Aorta (tissue), 5 donors: ENCODE measurements at regions not wholly inside any gene's neighbourhood (a gene's known extent, or its start where the extent isn't known, plus 50 kb on each side); places are given as distances from the start of the nearest gene placed in this dataset.

Experiments used
- ATAC-seq: fragments of 200-7000 bp; cut with Tn5 transposase; one replicate; pipeline ENCODE4 v1.9.1; 2022; ENCODE audit warnings: moderate library complexity; ENCODE audit not compliant: low FRiP score
- DNase-seq, 2 donors: peaks; one replicate each; pipeline ENCODE4 v3.0.0-alpha.2; 2020
- H3K27ac ChIP-seq, 2 donors: one replicate each; pipeline ENCODE4 v1.5.1; 2013; ENCODE audit warnings: low read length in 2 of 2, mild to moderate bottlenecking in 2 of 2, moderate library complexity in 2 of 2, control low read depth in 1 of 2, inconsistent platforms in 1 of 2, low read depth in 1 of 2
- H3K27me3 ChIP-seq, 2 donors: one replicate each; pipeline ENCODE4 v1.6.1; 2013; ENCODE audit warnings: control low read depth in 1 of 2, low read length in 1 of 2, mild to moderate bottlenecking in 1 of 2, moderate library complexity in 1 of 2; ENCODE audit not compliant: insufficient read depth in 2 of 2, control insufficient read depth in 1 of 2
- H3K36me3 ChIP-seq, 2 donors: one replicate each; pipeline ENCODE4 v1.6.1; 2013; ENCODE audit warnings: control low read depth in 1 of 2, low read length in 1 of 2, mild to moderate bottlenecking in 1 of 2; ENCODE audit not compliant: insufficient read depth in 2 of 2, control insufficient read depth in 1 of 2
- H3K4me1 ChIP-seq, 2 donors: one replicate each; pipeline ENCODE4 v1.6.1; 2013; ENCODE audit warnings: low read length in 2 of 2, control low read depth in 1 of 2, mild to moderate bottlenecking in 1 of 2, moderate library complexity in 1 of 2; ENCODE audit not compliant: insufficient read depth in 2 of 2, control insufficient read depth in 1 of 2
- H3K4me3 ChIP-seq, 2 donors: one replicate each; pipeline ENCODE4 v1.5.1; 2013; ENCODE audit warnings: low read length in 2 of 2, control low read depth in 1 of 2, mild to moderate bottlenecking in 1 of 2
- H3K9me3 ChIP-seq: one replicate; pipeline ENCODE4 v1.6.1; 2013; ENCODE audit warnings: mild to moderate bottlenecking, low read length; ENCODE audit not compliant: control insufficient read depth
- WGBS, 2 donors: extraction: QIAGEN DNeasy Blood & Tissue Kit; methylation state at CpG; one replicate each; pipeline ENCODE4 v1.1.7; 2013; 5-methylcytosine and 5-hydroxymethylcytosine counted together
- intact Hi-C, 2 donors: fragments of 100-400 bp; cut with DNase I; formaldehyde crosslinking; loops; one replicate each; pipeline versions ENCODE4 v1.14.2 to v1.15.0; 2022
- donor health status: healthy with polysubstance abuse.
- donor health status: Bipolar disorder and iron deficiency.
- donor health status: DM: no; HTN: no; CAD: no.
- donor health status: DM: no; HTN: no; CAD: no.
- donor health status: DM: yes; HTN: yes; CAD: no.

DNA sequence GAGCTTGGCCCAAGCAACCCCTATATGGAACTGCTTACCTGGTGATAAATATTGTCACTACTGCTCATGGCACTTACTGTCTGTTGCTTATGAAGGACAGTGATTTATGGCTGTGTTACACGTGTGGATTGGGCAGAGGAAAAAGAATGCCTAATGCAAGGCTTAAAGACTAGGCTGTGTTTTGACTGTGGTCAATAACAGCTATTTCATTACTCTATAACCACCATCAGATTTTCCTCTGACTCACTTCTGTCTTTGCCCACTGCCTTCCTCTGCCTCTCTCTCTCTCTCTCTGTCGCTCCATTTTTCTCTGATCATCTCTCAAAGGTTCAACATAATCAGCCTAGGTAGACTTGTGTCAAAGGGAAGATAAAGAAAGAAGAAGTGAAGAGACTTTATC lies 96.2 kb downstream of the TLR4 start:
- Histone ChIP-seq H3K4me3 (no peak overlapping the region), H3K27ac (no peak overlapping the region), H3K27me3 (no peaks in the 10 kb centered on the region), H3K4me1 (no peaks in the 10 kb centered on the region), H3K36me3 (no peaks in the 10 kb centered on the region), H3K9me3 (no peaks in the 10 kb centered on the region)
- intact Hi-C loops: no loop called here
- WGBS, 2 donors: 59 to 66% methylated on average over 2 of the region's 2 CpGs
- DNase-seq (no peak), ATAC-seq (no peak)

DNA sequence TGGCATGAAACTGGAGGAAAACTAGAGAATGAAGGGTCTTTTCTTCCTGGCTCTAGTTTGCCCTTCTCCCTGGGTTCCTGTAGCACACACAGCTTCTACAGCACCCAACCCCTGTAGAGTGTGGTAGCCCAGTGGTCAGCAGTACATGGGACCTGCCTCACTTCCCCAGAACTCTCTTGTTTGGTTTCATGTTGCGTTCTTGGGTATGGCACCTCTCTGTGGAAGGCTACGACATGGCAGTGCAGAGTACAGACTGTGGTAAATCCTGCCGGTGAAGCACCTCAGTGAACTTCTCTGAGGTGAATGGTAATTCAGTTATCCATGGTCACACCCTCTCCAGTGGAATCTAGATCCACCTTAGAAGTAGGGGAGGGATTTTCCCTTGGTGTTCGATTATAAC lies 105.5 kb downstream of the TLR4 start:
- Histone ChIP-seq H3K9me3 (peaks cover 2% of the 10 kb centered on the region), H3K4me3 (no peak overlapping the region), H3K36me3 (no peaks in the 10 kb centered on the region), H3K27me3 (no peaks in the 10 kb centered on the region), H3K4me1 (no peaks in the 10 kb centered on the region), H3K27ac (no peak overlapping the region)
- WGBS, 2 donors: 86% methylated on average over 4 of the region's 4 CpGs
- intact Hi-C loops: no loop called here
- ATAC-seq (no peak), DNase-seq (no peak)

DNA sequence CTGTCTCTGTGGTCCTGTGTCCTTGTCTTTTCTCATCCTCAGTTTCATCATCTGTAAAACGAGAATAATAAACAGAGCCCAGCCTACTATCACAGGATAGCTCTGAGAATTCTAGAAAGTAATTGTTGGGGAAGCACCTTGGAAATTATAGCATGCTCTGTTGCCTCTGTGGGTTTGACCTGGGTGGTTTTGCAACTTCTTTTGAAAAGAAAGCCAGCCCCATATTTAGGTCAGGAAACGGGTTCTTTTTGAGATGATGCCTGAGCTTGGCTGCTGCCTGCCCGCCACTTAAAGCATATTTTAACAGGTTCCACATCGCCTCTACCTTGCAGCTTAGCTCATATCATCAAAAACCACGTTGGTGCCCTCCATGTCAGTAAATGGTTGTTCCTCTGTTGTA lies 111.1 kb downstream of the TLR4 start:
- Histone ChIP-seq H3K4me1 (no peaks in the 10 kb centered on the region), H3K27ac (no peak overlapping the region), H3K9me3 (no peaks in the 10 kb centered on the region), H3K27me3 (no peaks in the 10 kb centered on the region), H3K4me3 (no peak overlapping the region), H3K36me3 (no peaks in the 10 kb centered on the region)
- intact Hi-C loops: no loop called here
- DNase-seq: no peak
- ATAC-seq: no peak
- WGBS, 2 donors: 63 to 66% methylated on average over 5 of the region's 5 CpGs

DNA sequence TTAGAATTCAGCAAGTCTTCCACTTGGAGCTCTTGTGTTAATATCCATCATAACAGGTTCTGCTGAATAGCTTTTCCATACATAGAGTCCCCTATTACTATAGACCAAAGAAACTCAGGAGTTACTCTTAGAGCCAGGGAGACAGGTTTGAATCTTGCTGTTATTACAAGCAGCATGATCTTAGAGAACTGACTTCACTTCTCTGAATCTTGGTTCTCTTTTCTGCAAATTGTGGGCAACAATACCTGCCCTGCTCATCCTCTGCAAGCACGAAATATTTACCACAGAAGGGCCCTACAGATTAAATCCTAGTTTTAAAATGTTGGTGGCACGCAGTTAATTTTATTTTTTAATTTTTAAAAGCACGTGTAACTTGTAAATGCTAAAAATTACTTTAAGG lies 111.7 kb downstream of the TLR4 start:
- ATAC-seq: no peak
- no peaks in the 10 kb centered on the region for H3K4me1 ChIP-seq
- no peak overlapping the region for H3K27ac ChIP-seq
- no peaks in the 10 kb centered on the region for H3K9me3 ChIP-seq
- WGBS, 2 donors: 70 to 79% methylated on average over 3 of the region's 3 CpGs
- DNase-seq: no peak
- no peaks in the 10 kb centered on the region for H3K36me3 ChIP-seq
- no peaks in the 10 kb centered on the region for H3K27me3 ChIP-seq
- intact Hi-C loops: no loop called here
- no peak overlapping the region for H3K4me3 ChIP-seq

DNA sequence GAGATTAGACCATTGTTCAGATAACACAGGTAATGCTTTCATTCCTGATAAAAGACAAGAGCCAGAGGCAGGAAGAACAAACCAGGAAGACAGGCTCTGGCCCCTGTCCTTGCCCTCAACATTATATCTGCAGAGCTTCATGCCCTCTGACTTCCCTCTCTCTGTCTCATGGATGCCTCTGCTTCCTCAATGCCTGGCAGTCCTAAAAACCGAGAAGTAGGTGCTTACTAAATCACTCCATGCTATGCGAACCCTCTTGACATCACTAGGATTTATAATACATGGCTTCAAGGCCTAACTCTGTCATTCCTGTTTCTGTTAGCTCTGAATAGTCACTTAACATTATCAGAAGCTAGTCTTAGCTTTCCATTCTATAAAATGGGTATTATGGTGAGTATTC lies 117.8 kb downstream of the TLR4 start:
- Histone ChIP-seq H3K9me3 (no peaks in the 10 kb centered on the region), H3K27me3 (no peaks in the 10 kb centered on the region), H3K36me3 (no peaks in the 10 kb centered on the region), H3K4me3 (no peak overlapping the region), H3K4me1 (no peaks in the 10 kb centered on the region), H3K27ac (no peak overlapping the region)
- ATAC-seq (no peak), DNase-seq (no peak)
- 27 to 54% methylated on average over 2 of the region's 2 CpGs for WGBS, 2 donors
- intact Hi-C loops: no loop called here

DNA sequence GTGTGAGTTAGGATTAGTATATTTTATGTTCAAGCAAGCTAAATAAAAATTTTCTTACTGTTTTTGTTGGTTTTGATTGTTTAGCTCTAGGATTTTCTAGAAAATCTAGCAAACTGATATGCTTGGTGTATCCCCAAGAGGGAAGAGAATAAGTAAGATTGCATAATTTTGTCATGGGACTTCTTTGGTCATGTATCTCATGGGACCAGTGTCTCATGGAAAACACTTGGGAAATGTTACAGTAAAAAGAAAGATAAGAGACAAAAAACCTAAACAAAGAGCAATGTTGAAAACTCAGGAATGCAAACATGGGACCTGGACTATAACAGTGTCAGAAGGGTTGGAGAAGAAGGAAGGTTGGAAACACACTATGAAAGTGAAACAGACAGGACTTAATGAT lies 119.4 kb downstream of the TLR4 start:
- Histone ChIP-seq H3K27ac (no peak overlapping the region), H3K27me3 (no peaks in the 10 kb centered on the region), H3K4me1 (no peaks in the 10 kb centered on the region), H3K9me3 (no peaks in the 10 kb centered on the region), H3K36me3 (no peaks in the 10 kb centered on the region), H3K4me3 (no peak overlapping the region)
- intact Hi-C loops: no loop called here
- DNase-seq (no peak), ATAC-seq (no peak)

DNA sequence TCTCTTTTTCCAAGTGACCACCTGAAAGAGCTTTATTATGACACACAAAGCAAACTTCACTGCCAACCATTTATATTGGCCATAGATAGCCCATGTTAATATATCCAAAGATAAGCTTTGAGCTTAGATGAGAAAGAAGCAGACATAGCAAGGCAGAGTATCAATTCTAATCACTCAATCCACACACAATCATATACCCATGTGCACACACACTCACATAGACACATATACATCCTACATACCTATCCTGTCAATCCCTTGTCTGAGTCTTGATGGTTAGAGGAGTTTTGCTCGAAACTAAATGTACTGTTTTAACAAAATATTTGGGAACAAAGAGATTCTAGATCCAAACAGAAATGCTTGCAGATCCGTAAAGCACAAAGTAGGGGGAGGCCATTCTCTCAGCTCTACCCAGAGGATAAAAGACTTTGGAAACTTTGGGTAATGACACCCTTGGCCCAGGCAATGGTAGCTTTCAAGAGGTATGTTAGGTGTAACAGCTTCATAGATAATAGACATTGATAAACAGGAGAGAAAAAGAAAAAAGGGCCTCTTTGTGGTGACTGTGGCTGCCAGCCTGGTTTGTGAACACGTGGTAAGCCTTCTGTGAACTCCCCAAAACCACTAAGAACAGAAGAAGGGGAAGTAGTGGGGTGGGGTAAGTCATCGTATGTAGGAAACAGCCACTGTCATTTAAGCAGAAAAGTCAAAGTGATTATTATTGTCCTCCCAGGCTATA lies 121.6 kb downstream of the TLR4 start:
- ATAC-seq: no peak
- H3K4me3 ChIP-seq: no peak overlapping the region
- WGBS, 2 donors: 49 to 53% methylated on average over 4 of the region's 4 CpGs

DNA sequence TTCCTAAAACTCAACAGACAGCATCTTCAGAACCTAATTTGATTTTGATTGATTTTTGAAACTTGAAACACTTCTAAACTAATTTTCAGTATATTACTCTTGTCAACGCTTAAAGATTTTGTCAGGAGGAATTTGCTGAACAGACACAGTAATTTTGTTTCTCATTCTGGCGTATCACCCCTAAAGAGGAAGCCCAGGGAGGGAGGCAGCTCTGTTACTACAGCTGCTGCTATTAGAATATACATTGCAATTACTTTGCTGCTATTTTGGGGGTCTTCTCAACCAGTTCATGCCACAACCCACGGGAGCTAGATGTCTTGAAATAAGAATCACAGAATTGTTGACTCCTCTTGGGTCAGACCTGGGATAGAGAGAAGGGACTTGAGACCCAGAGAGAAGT lies 122.6 kb downstream of the TLR4 start:
- DNase-seq (no peak), ATAC-seq (no peak)
- intact Hi-C loops: no loop called here
- 36 to 49% methylated on average over 3 of the region's 3 CpGs for WGBS, 2 donors
- H3K4me3 ChIP-seq: no peak overlapping the region
- no peaks in the 10 kb centered on the region for H3K36me3 ChIP-seq
- H3K27ac ChIP-seq: no peak overlapping the region
- H3K27me3 ChIP-seq: no peaks in the 10 kb centered on the region
- H3K4me1 ChIP-seq: no peaks in the 10 kb centered on the region
- no peaks in the 10 kb centered on the region for H3K9me3 ChIP-seq

More for the DNA sequence above, 121.6 kb downstream of the TLR4 start:
- no peak overlapping the region for H3K27ac ChIP-seq
- no peak for DNase-seq
- H3K4me1 ChIP-seq: no peaks in the 10 kb centered on the region
- H3K27me3 ChIP-seq: no peaks in the 10 kb centered on the region
- no peaks in the 10 kb centered on the region for H3K36me3 ChIP-seq
- intact Hi-C loops: no loop called here
- no peaks in the 10 kb centered on the region for H3K9me3 ChIP-seq

DNA sequence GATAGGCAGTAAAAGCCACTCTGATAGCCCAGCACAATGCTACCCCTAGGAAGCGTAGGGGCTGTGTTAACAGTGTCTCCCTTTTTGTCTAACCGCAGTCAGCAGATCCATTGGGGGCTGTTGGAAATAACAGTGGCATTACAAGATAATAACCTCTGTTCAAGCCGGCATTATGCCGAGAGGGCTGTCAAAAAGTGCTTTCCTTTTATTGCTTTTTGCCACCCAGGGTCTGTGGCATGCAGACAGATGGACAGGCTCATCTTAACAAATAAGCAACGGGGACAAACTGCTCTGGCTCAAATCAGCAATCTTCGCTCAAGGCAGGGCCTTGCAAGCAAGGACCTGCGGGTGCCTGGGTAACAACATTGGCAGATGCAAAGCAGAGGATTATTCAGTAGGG lies 123.3 kb downstream of the TLR4 start:
- intact Hi-C loops: no loop called here
- Histone ChIP-seq H3K36me3 (no peaks in the 10 kb centered on the region), H3K4me3 (no peak overlapping the region), H3K27me3 (no peaks in the 10 kb centered on the region), H3K9me3 (no peaks in the 10 kb centered on the region), H3K4me1 (no peaks in the 10 kb centered on the region), H3K27ac (no peak overlapping the region)
- no peak for ATAC-seq
- 65 to 68% methylated on average over 7 of the region's 7 CpGs for WGBS, 2 donors
- no peak for DNase-seq
